ENCODE measurements at regions not wholly inside any gene's neighbourhood (a gene's known extent, or its start where the extent isn't known, plus 50 kb on each side); places are given as distances from the start of the nearest gene placed in this dataset.

DNA sequence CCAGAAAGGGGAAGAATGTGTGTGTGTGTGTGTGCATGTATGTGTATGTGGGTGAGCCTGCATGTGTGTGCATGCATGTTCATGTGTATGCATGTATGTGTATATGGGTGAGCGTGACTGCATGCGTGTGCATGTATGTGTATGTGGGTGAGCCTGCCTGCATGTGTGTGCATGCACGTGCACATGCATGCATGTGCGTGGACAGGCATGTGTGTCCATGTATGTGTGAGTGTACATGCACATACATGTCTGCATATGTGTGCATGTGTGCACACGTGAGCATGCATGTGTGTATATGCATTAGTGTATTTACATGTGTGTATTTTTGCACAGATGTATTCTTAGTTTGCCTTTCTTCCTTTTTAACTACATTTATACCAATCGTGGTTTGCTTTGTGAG, 601.5 kb downstream of the QKI start:
- no peak for DNase-seq (ENCODE audit: extremely low spot score in 2 of 2)
- Histone ChIP-seq H3K36me3 (no peaks in the 10 kb centered on the region), H3K9me3 (no peaks in the 10 kb centered on the region), H3K4me3 (no peak overlapping the region), H3K4me1 (no peaks in the 10 kb centered on the region), H3K27me3 (no peaks in the 10 kb centered on the region), H3K27ac (no peak overlapping the region)
- TF ChIP-seq, protein P1, sequence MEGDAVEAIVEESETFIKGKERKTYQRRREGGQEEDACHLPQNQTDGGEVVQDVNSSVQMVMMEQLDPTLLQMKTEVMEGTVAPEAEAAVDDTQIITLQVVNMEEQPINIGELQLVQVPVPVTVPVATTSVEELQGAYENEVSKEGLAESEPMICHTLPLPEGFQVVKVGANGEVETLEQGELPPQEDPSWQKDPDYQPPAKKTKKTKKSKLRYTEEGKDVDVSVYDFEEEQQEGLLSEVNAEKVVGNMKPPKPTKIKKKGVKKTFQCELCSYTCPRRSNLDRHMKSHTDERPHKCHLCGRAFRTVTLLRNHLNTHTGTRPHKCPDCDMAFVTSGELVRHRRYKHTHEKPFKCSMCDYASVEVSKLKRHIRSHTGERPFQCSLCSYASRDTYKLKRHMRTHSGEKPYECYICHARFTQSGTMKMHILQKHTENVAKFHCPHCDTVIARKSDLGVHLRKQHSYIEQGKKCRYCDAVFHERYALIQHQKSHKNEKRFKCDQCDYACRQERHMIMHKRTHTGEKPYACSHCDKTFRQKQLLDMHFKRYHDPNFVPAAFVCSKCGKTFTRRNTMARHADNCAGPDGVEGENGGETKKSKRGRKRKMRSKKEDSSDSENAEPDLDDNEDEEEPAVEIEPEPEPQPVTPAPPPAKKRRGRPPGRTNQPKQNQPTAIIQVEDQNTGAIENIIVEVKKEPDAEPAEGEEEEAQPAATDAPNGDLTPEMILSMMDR (IDR thresholded peaks at IDR 0.05), result no peak
- TF ChIP-seq POLR2AphosphoS5 (IDR thresholded peaks at IDR 0.05; ENCODE audit: insufficient read depth in 1 of 2, low read depth in 1 of 2) (no peak), POLR2A (IDR thresholded peaks at IDR 0.05) (no peak)
- intact Hi-C loops (cut with DNase I), result no loop called here

DNA sequence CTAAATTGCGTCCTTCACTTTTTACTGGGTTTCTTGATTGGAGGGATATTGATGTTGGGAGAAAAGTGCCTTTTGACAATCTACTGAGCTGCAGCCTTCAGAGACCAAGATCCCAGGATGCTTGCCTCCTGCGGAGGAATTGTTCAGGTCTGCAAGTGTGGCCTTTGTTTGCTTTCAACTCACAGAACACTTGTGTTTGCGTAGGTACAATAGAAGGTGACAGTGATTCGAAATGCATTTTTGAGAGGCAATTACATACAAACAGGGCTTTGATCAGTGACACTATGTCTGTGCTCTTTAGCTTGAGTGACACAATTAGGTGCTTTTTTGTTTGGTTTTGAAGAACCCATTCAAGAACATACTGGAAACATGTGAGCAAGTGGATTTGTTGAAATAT, 600.6 kb downstream of the QKI start:
- Histone ChIP-seq H3K9me3 (no peaks in the 10 kb centered on the region), H3K27me3 (no peaks in the 10 kb centered on the region), H3K36me3 (no peaks in the 10 kb centered on the region), H3K4me1 (no peaks in the 10 kb centered on the region), H3K4me3 (no peak overlapping the region), H3K27ac (no peak overlapping the region)
- DNase-seq (ENCODE audit: extremely low spot score in 2 of 2), result no peak
- intact Hi-C loops (cut with DNase I), result no loop called here
- TF ChIP-seq POLR2A (IDR thresholded peaks at IDR 0.05) (no peak), POLR2AphosphoS5 (IDR thresholded peaks at IDR 0.05; ENCODE audit: insufficient read depth in 1 of 2, low read depth in 1 of 2) (no peak)
- TF ChIP-seq, protein P1 (IDR thresholded peaks at IDR 0.05), result no peak

DNA sequence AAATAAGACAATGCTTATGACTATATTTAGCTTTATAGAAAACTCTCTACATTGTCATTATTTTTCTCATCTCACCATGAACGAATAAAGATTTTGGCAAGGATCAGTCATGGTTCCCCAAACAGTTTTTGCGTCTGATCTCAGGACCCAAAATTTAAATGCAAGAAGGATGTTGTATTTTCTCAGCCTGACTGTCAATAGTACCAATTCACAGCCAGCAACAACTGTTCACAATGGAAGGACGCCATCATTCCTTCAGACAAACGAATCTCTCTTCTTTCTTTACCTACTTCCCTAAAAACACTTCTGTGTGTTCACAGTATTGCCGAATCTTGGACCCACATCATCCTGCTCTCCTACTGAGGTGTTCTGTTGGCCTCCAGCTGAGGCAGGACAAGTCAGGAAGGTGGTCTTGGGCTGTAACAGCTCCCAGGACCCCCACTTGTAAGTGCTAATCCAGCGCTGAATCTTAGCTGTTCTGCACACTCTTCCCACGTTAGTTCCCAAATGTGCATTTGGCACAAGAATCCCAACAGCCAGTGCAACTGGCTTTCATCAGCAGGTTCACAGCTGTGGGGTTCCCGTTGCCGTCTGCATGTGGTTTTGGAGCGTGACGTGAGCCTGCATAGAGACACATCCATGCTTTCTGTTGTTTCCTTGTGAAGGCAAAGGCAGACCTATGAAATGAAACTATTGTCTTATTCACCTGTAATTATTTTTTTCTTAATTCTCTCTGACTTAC, 600.0 kb downstream of the QKI start:
- Histone ChIP-seq H3K27ac (no peak overlapping the region), H3K9me3 (no peaks in the 10 kb centered on the region), H3K4me3 (no peak overlapping the region), H3K36me3 (no peaks in the 10 kb centered on the region), H3K27me3 (no peaks in the 10 kb centered on the region), H3K4me1 (no peaks in the 10 kb centered on the region)
- intact Hi-C loops (cut with DNase I), result no loop called here
- TF ChIP-seq, protein P1 (IDR thresholded peaks at IDR 0.05), result no peak
- TF ChIP-seq POLR2AphosphoS5 (IDR thresholded peaks at IDR 0.05; ENCODE audit: insufficient read depth in 1 of 2, low read depth in 1 of 2) (no peak), POLR2A (IDR thresholded peaks at IDR 0.05) (no peak)
- DNase-seq (ENCODE audit: extremely low spot score in 2 of 2), result no peak

DNA sequence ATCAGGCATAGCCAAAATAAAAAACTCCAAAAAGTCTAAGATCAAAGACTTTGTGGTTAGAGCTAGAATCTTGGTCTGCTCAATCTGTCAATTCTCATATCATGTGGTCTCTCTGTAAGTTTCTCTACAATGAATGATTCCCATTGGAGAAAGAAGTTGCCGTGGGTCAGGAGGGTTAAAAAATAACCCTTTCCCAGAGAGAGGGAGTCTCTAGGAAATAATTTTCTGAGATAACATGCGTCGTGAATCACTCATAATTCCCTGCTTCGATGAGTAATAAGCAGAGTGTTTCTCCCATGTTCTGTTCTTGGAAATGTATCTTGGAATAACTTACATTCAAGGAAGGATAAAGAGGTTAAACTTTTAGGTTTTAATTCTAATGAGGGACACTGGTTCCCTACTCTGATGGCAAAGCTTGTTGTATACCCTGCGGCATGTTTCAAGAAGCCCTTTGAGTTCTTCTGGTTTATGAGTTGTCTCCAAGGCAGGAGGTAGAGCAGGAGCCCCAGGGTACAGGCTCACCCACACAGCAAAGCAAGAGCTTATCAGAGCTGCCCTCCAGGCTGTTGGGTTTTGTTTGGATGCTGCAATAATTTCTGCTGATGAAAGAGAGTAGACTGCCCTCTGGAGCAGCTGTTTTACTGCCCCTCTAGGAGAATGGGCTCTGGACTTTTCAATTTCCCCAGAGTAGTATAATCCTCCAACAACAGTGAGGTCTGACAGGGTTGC, 599.1 kb downstream of the QKI start:
- TF ChIP-seq POLR2A (IDR thresholded peaks at IDR 0.05) (no peak), POLR2AphosphoS5 (IDR thresholded peaks at IDR 0.05; ENCODE audit: insufficient read depth in 1 of 2, low read depth in 1 of 2) (no peak)
- TF ChIP-seq, protein P1 (IDR thresholded peaks at IDR 0.05), result no peak
- Histone ChIP-seq H3K9me3 (no peaks in the 10 kb centered on the region), H3K27me3 (no peaks in the 10 kb centered on the region), H3K36me3 (no peaks in the 10 kb centered on the region), H3K4me3 (no peak overlapping the region), H3K4me1 (no peaks in the 10 kb centered on the region), H3K27ac (no peak overlapping the region)
- intact Hi-C loops (cut with DNase I), result no loop called here
- DNase-seq (ENCODE audit: extremely low spot score in 2 of 2), result no peak

DNA sequence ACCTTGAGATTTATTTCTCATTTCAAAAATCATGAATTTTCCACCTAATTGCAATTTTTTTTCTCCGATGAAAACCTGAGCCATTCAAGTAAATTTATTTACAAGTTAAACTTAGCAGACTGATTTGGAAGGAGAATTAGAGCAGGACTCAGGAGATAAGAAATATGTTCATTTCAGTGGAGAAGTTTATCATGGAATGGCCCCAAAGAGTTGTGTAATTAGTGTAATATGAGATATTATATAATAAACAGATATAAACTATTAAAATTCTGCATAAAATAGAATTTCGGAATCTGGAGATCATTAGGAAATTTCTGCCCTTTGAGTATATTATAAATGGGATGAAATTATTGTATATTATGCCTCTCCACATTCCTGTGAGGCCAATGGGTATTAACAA, 596.8 kb downstream of the QKI start:
- no peaks in the 10 kb centered on the region for H3K27me3 ChIP-seq
- no peak for DNase-seq (ENCODE audit: extremely low spot score in 2 of 2)
- H3K4me1 ChIP-seq, result no peaks in the 10 kb centered on the region
- no peak for TF ChIP-seq POLR2AphosphoS5 (IDR thresholded peaks at IDR 0.05; ENCODE audit: insufficient read depth in 1 of 2, low read depth in 1 of 2)
- TF ChIP-seq, protein P1 (IDR thresholded peaks at IDR 0.05), result no peak
- no peak for TF ChIP-seq POLR2A (IDR thresholded peaks at IDR 0.05)
- no peak overlapping the region for H3K27ac ChIP-seq
- intact Hi-C loops (cut with DNase I), result no loop called here
- H3K4me3 ChIP-seq, result no peak overlapping the region
- H3K9me3 ChIP-seq, result no peaks in the 10 kb centered on the region
- no peaks in the 10 kb centered on the region for H3K36me3 ChIP-seq
